HEK293 (cell line): ENCODE measurements at regions not wholly inside any gene's neighbourhood (a gene's known extent, or its start where the extent isn't known, plus 50 kb on each side); places are given as distances from the start of the nearest gene placed in this dataset.

ENCODE experiments used
- CTCF ChIA-PET: fragments of 350-600 bp; formaldehyde crosslinking; extraction: SDS; loops from one replicate; lab custom pipeline; 2021; ENCODE audit warnings: antibody characterized with exemption; lab: Yijun Ruan, JAX
- POLR2A ChIA-PET: fragments of 300-600 bp; formaldehyde crosslinking; extraction: SDS; loops from one replicate; lab custom pipeline; 2020; ENCODE audit warnings: antibody characterized with exemption, inconsistent platforms; lab: Yijun Ruan, JAX
- H3K27ac ChIP-seq: fragments of 200-500 bp; sonication (Bioruptor generic); 2 replicates; pipeline ENCODE4 v1.5.1; 2014; ENCODE audit warnings: low read depth, low read length, control low read depth, inconsistent platforms; ENCODE audit errors: extremely low read depth
- H3K36me3 ChIP-seq, 2 experiments: fragments of 200-500 bp in 1 of 2; sonication (Bioruptor generic) in 1 of 2; 1 replicate in 1 of 2; 2 replicates in 1 of 2; pipeline ENCODE4 v1.5.1; 2014 to 2017; ENCODE audit warnings: inconsistent platforms in 2 of 2, low read length in 2 of 2; ENCODE audit not compliant: control insufficient read depth in 2 of 2, insufficient read depth in 1 of 2
- H3K4me1 ChIP-seq: fragments of 200-500 bp; sonication (Bioruptor generic); 2 replicates; pipeline ENCODE4 v1.5.1; 2014; ENCODE audit warnings: mild to moderate bottlenecking, low read length, inconsistent platforms; ENCODE audit not compliant: control insufficient read depth, insufficient read depth
- H3K4me3 ChIP-seq: 2 replicates; pipeline ENCODE4 v1.5.1; 2011; ENCODE audit warnings: low read depth, mild to moderate bottlenecking, control low read depth, low read length, moderate library complexity
- H3K9me3 ChIP-seq: fragments of 200-500 bp; sonication (Bioruptor generic); 2 replicates; pipeline ENCODE4 v1.5.1; 2014; ENCODE audit warnings: low read depth, low read length, inconsistent platforms; ENCODE audit not compliant: control insufficient read depth, insufficient read depth
- CTCF ChIP-seq: fragments of 450-650 bp; formaldehyde crosslinking; IDR thresholded peaks from 2 replicates; pipeline ENCODE4 v1.5.1; 2016; ENCODE audit warnings: missing biosample characterization, missing genetic modification characterization
- GFI1B ChIP-seq: fragments of 450-650 bp; formaldehyde crosslinking; IDR thresholded peaks from 2 replicates; pipeline ENCODE4 v1.5.1; 2016; ENCODE audit warnings: missing biosample characterization, missing genetic modification characterization
- IKZF3 ChIP-seq: fragments of 450-650 bp; IDR thresholded peaks from 2 replicates; pipeline ENCODE4 v1.5.0; 2018; ENCODE audit warnings: missing biosample characterization, mild to moderate bottlenecking, missing genetic modification characterization, moderate library complexity
- MEIS1 ChIP-seq: sonication (generic); formaldehyde crosslinking; IDR thresholded peaks from 2 replicates; pipeline ENCODE4 v1.8.1; 2022; ENCODE audit warnings: missing genetic modification reagents, mild to moderate bottlenecking, borderline replicate concordance
- PBX3 ChIP-seq: sonication (generic); formaldehyde crosslinking; IDR thresholded peaks from 2 replicates; pipeline ENCODE4 v1.8.1; 2022; ENCODE audit warnings: mild to moderate bottlenecking, moderate library complexity, missing genetic modification reagents
- SALL2 ChIP-seq: fragments of 450-650 bp; formaldehyde crosslinking; IDR thresholded peaks from 2 replicates; pipeline ENCODE4 v1.5.0; 2017; ENCODE audit warnings: missing biosample characterization, mild to moderate bottlenecking, missing genetic modification characterization, borderline replicate concordance
- SP2 ChIP-seq: fragments of 450-650 bp; formaldehyde crosslinking; IDR thresholded peaks from 2 replicates; pipeline ENCODE4 v1.5.1; 2016; ENCODE audit warnings: missing biosample characterization, missing genetic modification characterization
- SP3 ChIP-seq: fragments of 450-650 bp; formaldehyde crosslinking; IDR thresholded peaks from 2 replicates; pipeline ENCODE4 v1.5.1; 2016; ENCODE audit warnings: missing biosample characterization, missing genetic modification characterization
- YY1 ChIP-seq: fragments of 450-650 bp; formaldehyde crosslinking; IDR thresholded peaks from 2 replicates; pipeline ENCODE4 v1.5.1; 2018; ENCODE audit warnings: missing biosample characterization, missing genetic modification characterization
- ZNF132 ChIP-seq: fragments of 450-650 bp; formaldehyde crosslinking; IDR thresholded peaks from 2 replicates; pipeline ENCODE4 v1.5.1; 2017; ENCODE audit warnings: missing biosample characterization, missing genetic modification characterization, borderline replicate concordance
- ZNF16 ChIP-seq: fragments of 450-650 bp; formaldehyde crosslinking; IDR thresholded peaks from 2 replicates; pipeline ENCODE4 v1.5.1; 2016; ENCODE audit warnings: low read depth, missing biosample characterization, missing genetic modification characterization
- ZNF175 ChIP-seq: fragments of 450-650 bp; formaldehyde crosslinking; IDR thresholded peaks from 2 replicates; pipeline ENCODE4 v1.5.1; 2016; ENCODE audit warnings: missing biosample characterization, missing genetic modification characterization
- ZNF335 ChIP-seq: fragments of 450-650 bp; formaldehyde crosslinking; conservative IDR thresholded peaks from 2 replicates; pipeline ENCODE4 v1.5.1; 2016; ENCODE audit warnings: missing biosample characterization, missing genetic modification characterization
- ZNF366 ChIP-seq: fragments of 450-650 bp; formaldehyde crosslinking; conservative IDR thresholded peaks from 2 replicates; pipeline ENCODE4 v1.5.1; 2016; ENCODE audit warnings: missing biosample characterization, missing genetic modification characterization
- ZNF488 ChIP-seq: fragments of 450-650 bp; formaldehyde crosslinking; IDR thresholded peaks from 2 replicates; pipeline ENCODE4 v1.5.1; 2016; ENCODE audit warnings: missing biosample characterization, missing genetic modification characterization
- ZNF555 ChIP-seq: fragments of 450-650 bp; formaldehyde crosslinking; conservative IDR thresholded peaks from 2 replicates; pipeline ENCODE4 v1.5.1; 2017; ENCODE audit warnings: missing biosample characterization, mild to moderate bottlenecking, missing genetic modification characterization, inconsistent platforms
- ZNF701 ChIP-seq: fragments of 450-650 bp; formaldehyde crosslinking; IDR thresholded peaks from 2 replicates; pipeline ENCODE4 v1.5.1; 2016; ENCODE audit warnings: missing biosample characterization, missing genetic modification characterization
- ZNF830 ChIP-seq: fragments of 450-650 bp; IDR thresholded peaks from 2 replicates; pipeline ENCODE4 v1.5.0; 2018; ENCODE audit warnings: missing biosample characterization, missing genetic modification characterization, low read depth, mild to moderate bottlenecking, moderate library complexity
- ZNF837 ChIP-seq: fragments of 450-650 bp; formaldehyde crosslinking; IDR thresholded peaks from 2 replicates; pipeline ENCODE4 v1.5.1; 2016; ENCODE audit warnings: missing biosample characterization, missing genetic modification characterization
- TF ChIP-seq, protein P1 (sequence below): fragments of 450-650 bp; formaldehyde crosslinking; IDR thresholded peaks from 2 replicates; pipeline ENCODE4 v1.5.1; 2017; ENCODE audit warnings: missing biosample characterization, missing genetic modification characterization
- TF ChIP-seq, protein P2 (sequence below): fragments of 450-650 bp; formaldehyde crosslinking; IDR thresholded peaks from 2 replicates; pipeline ENCODE4 v1.5.1; 2016; ENCODE audit warnings: missing biosample characterization, missing genetic modification characterization

DNA sequence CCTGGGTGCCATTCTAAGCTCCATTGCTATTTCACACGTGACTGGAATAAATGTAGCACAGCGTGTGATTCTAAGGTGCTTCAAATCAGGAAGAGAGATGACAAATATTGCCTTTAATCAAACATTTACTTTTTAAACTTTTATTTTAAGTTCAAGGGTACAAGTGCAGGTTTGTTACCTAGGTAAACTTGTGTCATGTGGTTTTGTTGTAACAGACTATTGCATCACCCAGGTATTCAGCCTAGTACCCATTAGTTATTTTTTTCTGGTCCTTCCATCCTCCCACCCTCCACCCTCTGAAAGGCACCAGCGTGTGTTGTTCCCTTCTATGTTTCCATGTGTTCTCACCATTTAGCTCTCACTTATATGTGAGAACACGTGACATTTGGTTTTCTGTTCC lies 510.8 kb downstream of the PLOD2 start (continued):
- TF ChIP-seq, protein P1, sequence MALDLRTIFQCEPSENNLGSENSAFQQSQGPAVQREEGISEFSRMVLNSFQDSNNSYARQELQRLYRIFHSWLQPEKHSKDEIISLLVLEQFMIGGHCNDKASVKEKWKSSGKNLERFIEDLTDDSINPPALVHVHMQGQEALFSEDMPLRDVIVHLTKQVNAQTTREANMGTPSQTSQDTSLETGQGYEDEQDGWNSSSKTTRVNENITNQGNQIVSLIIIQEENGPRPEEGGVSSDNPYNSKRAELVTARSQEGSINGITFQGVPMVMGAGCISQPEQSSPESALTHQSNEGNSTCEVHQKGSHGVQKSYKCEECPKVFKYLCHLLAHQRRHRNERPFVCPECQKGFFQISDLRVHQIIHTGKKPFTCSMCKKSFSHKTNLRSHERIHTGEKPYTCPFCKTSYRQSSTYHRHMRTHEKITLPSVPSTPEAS (tag by site-specific recombination) = no peak
- no peak for TF ChIP-seq YY1 (tag by site-specific recombination)
- TF ChIP-seq ZNF16 (tag by site-specific recombination) = no peak
- TF ChIP-seq ZNF837 (tag by site-specific recombination) = no peak
- TF ChIP-seq ZNF830 (tag by site-specific recombination) = no peak
- no peak for TF ChIP-seq CTCF
- TF ChIP-seq ZNF335 (tag by site-specific recombination) = no peak
- no peak for TF ChIP-seq ZNF366 (tag by site-specific recombination)
- TF ChIP-seq SALL2 (tag by site-specific recombination) = no peak
- TF ChIP-seq, protein P2, sequence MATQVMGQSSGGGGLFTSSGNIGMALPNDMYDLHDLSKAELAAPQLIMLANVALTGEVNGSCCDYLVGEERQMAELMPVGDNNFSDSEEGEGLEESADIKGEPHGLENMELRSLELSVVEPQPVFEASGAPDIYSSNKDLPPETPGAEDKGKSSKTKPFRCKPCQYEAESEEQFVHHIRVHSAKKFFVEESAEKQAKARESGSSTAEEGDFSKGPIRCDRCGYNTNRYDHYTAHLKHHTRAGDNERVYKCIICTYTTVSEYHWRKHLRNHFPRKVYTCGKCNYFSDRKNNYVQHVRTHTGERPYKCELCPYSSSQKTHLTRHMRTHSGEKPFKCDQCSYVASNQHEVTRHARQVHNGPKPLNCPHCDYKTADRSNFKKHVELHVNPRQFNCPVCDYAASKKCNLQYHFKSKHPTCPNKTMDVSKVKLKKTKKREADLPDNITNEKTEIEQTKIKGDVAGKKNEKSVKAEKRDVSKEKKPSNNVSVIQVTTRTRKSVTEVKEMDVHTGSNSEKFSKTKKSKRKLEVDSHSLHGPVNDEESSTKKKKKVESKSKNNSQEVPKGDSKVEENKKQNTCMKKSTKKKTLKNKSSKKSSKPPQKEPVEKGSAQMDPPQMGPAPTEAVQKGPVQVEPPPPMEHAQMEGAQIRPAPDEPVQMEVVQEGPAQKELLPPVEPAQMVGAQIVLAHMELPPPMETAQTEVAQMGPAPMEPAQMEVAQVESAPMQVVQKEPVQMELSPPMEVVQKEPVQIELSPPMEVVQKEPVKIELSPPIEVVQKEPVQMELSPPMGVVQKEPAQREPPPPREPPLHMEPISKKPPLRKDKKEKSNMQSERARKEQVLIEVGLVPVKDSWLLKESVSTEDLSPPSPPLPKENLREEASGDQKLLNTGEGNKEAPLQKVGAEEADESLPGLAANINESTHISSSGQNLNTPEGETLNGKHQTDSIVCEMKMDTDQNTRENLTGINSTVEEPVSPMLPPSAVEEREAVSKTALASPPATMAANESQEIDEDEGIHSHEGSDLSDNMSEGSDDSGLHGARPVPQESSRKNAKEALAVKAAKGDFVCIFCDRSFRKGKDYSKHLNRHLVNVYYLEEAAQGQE = no peak

DNA sequence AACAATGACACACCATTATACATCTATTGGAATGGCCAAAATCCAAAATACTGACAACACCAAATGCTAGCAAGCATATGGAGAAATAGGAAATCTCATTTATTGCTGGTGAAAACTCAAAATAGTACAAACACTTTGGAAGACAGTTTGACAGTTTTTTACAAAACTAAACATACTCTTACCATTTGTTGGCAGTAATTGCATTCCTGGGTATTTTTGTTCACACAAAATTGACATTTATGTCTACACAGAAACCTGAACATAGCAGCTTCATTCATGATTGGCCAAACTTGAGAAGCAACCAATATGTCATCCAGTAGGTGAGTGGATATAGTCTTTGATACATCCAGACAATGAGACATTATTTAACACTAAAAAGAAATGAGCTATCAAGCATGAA lies 489.9 kb downstream of the PLOD2 start:
- no peak overlapping the region for H3K27ac ChIP-seq
- POLR2A ChIA-PET = interaction anchor here (0.6 kb wide), 1 partner anchor 21 kb away, joined by 3 read pairs; no protein-coding TSS in a partner anchor
- no peaks in the 10 kb centered on the region for H3K4me1 ChIP-seq
- no peaks in the 10 kb centered on the region for H3K9me3 ChIP-seq
- H3K36me3 ChIP-seq = no peaks in the 10 kb centered on the region
- no peak overlapping the region for H3K4me3 ChIP-seq
- CTCF ChIA-PET = interaction anchor here (1.3 kb wide), 1 partner anchor 12 kb away, joined by 3 read pairs; no protein-coding TSS in a partner anchor
- TF ChIP-seq SP3 (tag by site-specific recombination) (no peak), ZNF555 (tag by site-specific recombination) (no peak), MEIS1 (CRISPR knock-in tag) (no peak), IKZF3 (tag by site-specific recombination) (no peak)
- TF ChIP-seq, all 188 proteins: peak for 0

- ChIA-PET POLR2A (no interaction called here), CTCF (interaction anchor here (0.6 kb wide), 1 partner anchor 1983 kb away, joined by 3 read pairs; no protein-coding TSS in a partner anchor)
- TF ChIP-seq ZNF701 (tag by site-specific recombination) (no peak), ZNF175 (no peak), GFI1B (tag by site-specific recombination) (no peak), SP2 (tag by site-specific recombination) (no peak), PBX3 (CRISPR knock-in tag) (no peak), ZNF488 (no peak), ZNF132 (tag by site-specific recombination) (no peak)
These were observed 487.1 kb downstream of the PLOD2 start for GRCh38 chr3:145673838-145674237.

More at GRCh38 chr3:145673838-145674237, 487.1 kb downstream of the PLOD2 start:
- Histone ChIP-seq H3K4me3 (no peak overlapping the region), H3K9me3 (no peaks in the 10 kb centered on the region), H3K4me1 (no peaks in the 10 kb centered on the region), H3K36me3 (no peaks in the 10 kb centered on the region), H3K27ac (no peak overlapping the region)
